ENCODE measurements at regions not wholly inside any gene's neighbourhood (a gene's known extent, or its start where the extent isn't known, plus 50 kb on each side); places are given as distances from the start of the nearest gene placed in this dataset.
"Not testable (repeated sequence)": the region's sequence is repeated elsewhere in the genome, so short reads cannot be mapped to it uniquely, and the experiment has no call there.

- no peak for DNase-seq (ENCODE audit: low read depth in 4 of 4, low spot score in 3 of 4)
These were observed 550.1 kb downstream of the LRRC70 start for GRCh38 chr5:63128761-63129160.

DNA sequence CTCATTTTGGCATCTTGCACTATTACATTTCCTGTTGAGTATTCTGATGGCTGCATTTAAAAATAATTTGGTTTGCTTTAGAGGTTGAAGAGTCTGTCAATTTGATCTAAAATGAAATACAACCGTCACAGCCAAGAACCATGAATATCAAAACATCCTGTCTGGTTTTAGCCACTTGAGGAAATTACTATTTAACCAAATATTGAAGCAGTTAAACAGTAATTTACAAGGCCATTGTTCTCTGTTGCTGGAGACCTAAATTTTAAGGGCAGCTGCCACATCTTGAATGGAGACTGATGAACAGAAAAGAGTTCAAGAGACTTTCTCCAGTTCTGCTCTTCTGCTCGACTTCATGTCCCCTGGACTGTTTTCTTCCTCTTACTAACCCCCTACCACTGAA lies 549.4 kb downstream of the LRRC70 start:
- no peak for DNase-seq (ENCODE audit: low read depth in 4 of 4, low spot score in 3 of 4)

GRCh38 chr5:63127054-63127453 lies 548.4 kb downstream of the LRRC70 start:
- no peak for DNase-seq (ENCODE audit: low read depth in 4 of 4, low spot score in 3 of 4)

DNA sequence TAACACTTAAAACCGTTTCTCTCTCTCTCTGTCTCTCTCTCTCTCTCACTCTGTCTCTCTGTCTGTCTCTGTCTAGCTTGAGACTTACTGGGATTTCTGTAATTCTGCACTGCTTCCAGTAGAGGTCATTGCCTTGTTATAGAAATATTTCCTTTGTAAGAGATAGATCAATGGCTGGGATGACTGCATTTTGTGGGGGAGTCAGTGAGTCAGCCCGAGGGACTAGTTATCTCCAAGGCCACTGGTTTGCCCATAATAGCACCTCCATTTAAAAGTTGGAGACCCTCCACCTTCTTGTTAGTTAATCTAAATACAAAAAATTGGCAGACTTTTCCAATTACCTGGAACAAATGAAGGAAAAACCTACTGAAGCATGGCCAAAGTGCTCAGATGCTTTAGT lies 547.2 kb downstream of the LRRC70 start:
- DNase-seq (ENCODE audit: low read depth in 4 of 4, low spot score in 3 of 4) = peak in 1 of 4 donors; percentile 3

- no peak for DNase-seq (ENCODE audit: low read depth in 4 of 4, low spot score in 3 of 4)
These were observed 546.8 kb downstream of the LRRC70 start for GRCh38 chr5:63125392-63125791.

- no peak for DNase-seq (ENCODE audit: low read depth in 4 of 4, low spot score in 3 of 4)
These were observed 545.6 kb downstream of the LRRC70 start for GRCh38 chr5:63124266-63124665.

DNA sequence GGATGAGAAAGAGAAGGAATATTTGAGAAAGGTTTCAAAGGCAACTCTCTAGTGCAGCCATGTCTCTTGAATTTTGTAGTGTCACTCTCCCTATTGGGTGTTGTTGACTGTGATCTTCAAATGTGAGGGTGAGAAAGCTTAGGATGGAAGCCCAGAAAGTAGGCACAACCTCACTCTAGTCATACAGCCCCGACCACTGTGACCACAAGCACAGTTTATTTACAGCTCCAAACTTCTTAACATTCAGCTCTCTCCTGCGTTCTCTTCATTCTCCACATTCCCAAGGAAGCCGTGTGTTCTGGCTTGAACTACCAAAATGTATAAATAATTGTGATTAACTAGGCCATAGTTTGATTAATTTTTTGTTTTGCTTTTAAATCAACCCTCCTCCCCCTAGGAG lies 542.9 kb downstream of the LRRC70 start:
- no peak for DNase-seq (ENCODE audit: low read depth in 4 of 4, low spot score in 3 of 4)

- no peak for DNase-seq (ENCODE audit: low read depth in 4 of 4, low spot score in 3 of 4)
These were observed 539.6 kb downstream of the LRRC70 start for GRCh38 chr5:63118221-63118620.

DNA sequence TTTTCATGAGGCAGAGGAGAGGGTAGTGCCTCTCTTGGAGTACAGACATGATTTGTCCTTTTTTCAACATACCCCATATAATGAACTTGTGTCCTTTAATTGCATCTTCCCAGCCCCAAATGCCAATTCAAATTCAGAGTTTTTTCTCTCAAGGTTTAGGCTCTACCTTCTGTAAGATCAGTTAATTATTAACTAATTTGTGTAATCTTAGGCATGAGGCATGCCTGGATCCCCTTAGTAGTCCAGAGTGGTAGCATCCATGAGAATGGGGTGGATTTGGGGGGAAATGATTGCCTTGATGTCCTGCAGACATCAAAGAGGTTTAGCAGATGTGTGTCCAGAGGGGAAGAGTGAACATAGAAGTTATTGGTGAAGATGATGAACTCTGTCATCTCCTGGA lies 533.3 kb downstream of the LRRC70 start:
- no peak for DNase-seq (ENCODE audit: low read depth in 4 of 4, low spot score in 3 of 4)

- DNase-seq (ENCODE audit: low read depth in 4 of 4, low spot score in 3 of 4) = no peak
These were observed 523.3 kb downstream of the LRRC70 start for GRCh38 chr5:63101870-63102269.

- DNase-seq (ENCODE audit: low read depth in 4 of 4, low spot score in 3 of 4) = no peak
These were observed 518.7 kb downstream of the LRRC70 start for GRCh38 chr5:63097286-63097685.

DNA sequence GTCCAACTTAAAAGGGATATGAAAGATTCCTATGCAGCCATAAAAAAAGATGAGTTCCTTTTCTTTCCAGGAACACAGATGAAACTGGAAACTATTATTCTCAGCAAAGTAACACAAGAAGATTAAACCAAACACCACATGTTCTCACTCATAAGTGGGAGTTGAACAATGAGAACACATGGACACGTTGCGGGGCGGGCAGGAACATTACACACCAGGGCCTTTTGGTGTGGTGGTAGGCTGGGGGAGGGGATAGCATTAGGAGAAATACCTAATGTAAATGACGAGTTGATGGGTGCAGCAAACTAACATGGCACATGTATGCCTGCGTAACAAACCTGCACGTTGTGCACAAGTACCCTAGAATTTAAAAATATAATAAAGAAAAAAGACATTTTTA lies 516.1 kb downstream of the LRRC70 start:
- no peak for DNase-seq (ENCODE audit: low read depth in 4 of 4, low spot score in 3 of 4)

DNA sequence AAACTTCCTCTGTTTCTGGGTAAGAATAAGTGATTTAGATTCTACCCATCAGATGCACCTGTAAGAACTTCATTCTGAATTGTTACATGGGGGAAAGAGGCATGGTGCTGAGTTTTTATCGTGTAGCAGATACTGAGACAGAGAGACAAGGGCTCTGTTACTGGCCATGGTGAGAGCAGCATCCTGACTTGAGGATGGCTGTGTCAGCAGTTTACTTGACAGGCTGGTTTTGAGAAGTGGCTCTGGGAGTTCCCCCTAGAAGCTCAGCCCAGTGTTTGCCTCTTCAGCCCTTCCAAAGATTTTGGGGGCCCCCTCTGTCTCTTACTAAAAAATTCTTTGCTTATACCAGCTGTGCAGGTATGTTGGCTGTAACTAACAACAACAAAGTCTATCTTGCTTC lies 510.5 kb downstream of the LRRC70 start:
- no peak for DNase-seq (ENCODE audit: low read depth in 4 of 4, low spot score in 3 of 4)

GRCh38 chr5:63085561-63085960 lies 506.9 kb downstream of the LRRC70 start:
- no peak for DNase-seq (ENCODE audit: low read depth in 4 of 4, low spot score in 3 of 4)

GRCh38 chr5:63083689-63084088 lies 505.1 kb downstream of the LRRC70 start:
- DNase-seq (ENCODE audit: low read depth in 4 of 4, low spot score in 3 of 4) = not testable (repeated sequence)

GRCh38 chr5:63081402-63081801 lies 502.8 kb downstream of the LRRC70 start:
- DNase-seq (ENCODE audit: low read depth in 4 of 4, low spot score in 3 of 4) = no peak

GRCh38 chr5:63070001-63070400 lies 491.4 kb downstream of the LRRC70 start:
- DNase-seq (ENCODE audit: low read depth in 4 of 4, low spot score in 3 of 4) = no peak

DNA sequence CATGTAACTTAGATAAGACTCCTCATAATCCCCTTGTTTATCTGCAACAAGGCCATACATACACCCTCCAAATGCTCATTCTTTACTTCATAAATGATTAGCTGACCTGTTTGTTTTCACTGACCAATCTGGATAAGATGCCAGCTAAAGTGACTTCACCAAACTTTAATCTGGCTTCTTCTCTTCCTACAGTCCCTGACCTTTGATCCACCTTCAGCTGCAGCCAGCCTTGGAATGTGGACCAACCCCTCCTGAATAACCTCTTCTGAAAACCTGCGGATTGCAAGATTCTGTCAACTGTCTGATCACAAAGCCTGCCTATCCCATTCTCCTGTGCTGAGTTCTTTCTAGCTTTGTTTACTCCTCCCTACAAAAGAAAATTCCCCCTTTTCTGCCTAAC lies 476.8 kb downstream of the LRRC70 start:
- no peak for DNase-seq (ENCODE audit: low read depth in 4 of 4, low spot score in 3 of 4)

GRCh38 chr5:63053019-63053638 lies 474.5 kb downstream of the LRRC70 start:
- no peak for DNase-seq (ENCODE audit: low read depth in 4 of 4, low spot score in 3 of 4)

DNA sequence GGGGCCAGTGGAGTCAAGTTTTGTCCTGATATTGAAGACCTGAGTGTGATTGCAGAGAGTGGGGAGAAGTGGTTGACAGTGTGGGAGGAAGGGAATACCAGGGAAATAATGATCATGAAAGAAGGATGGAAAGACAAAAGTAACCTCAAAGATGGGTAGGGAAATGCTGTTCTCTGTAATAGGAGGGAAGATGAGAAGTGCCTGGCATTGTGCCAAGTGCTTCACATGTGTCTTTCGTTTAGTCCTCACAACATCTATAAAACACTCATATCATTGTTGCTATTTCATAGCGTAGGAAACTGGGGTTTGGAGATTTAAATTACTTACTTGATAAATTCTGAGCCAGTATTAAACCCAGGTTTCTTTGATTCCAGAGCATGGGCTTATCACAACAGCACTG lies 472.3 kb downstream of the LRRC70 start:
- no peak for DNase-seq (ENCODE audit: low read depth in 4 of 4, low spot score in 3 of 4)

- no peak for DNase-seq (ENCODE audit: low read depth in 4 of 4, low spot score in 3 of 4)
These were observed 471.3 kb downstream of the LRRC70 start for GRCh38 chr5:63049935-63050334.

DNA sequence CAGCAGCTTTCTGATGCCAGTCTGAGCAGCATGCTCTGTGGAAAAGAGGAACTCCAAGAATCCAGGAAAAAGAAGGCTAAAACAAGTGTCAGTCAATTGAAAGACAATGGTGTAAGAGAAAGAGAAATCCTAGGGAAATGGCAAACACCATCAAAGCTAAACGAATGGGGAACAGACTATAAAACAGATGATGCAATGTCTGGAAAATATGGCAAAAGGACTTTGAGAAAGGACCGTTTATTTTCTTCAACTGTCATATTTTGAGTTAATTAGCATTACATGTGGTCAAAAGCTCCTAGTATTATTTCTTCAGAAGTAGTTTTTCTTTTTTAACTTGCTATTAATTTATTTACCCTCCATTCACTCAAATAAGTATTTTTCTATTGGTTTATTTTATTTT lies 465.2 kb downstream of the LRRC70 start:
- DNase-seq (ENCODE audit: low read depth in 4 of 4, low spot score in 3 of 4) = no peak

GRCh38 chr5:63032343-63032742 lies 453.7 kb downstream of the LRRC70 start:
- DNase-seq (ENCODE audit: low read depth in 4 of 4, low spot score in 3 of 4) = no peak
